GM19193 (cell line): ENCODE measurements at regions not wholly inside any gene's neighbourhood (a gene's known extent, or its start where the extent isn't known, plus 50 kb on each side); places are given as distances from the start of the nearest gene placed in this dataset.

Source experiments
- POLR2A ChIP-seq: IDR thresholded peaks from 4 replicates; pipeline ENCODE4 v1.6.1; 2011; ENCODE audit not compliant: insufficient read depth, insufficient read length; ENCODE audit errors: extremely low read depth

DNA sequence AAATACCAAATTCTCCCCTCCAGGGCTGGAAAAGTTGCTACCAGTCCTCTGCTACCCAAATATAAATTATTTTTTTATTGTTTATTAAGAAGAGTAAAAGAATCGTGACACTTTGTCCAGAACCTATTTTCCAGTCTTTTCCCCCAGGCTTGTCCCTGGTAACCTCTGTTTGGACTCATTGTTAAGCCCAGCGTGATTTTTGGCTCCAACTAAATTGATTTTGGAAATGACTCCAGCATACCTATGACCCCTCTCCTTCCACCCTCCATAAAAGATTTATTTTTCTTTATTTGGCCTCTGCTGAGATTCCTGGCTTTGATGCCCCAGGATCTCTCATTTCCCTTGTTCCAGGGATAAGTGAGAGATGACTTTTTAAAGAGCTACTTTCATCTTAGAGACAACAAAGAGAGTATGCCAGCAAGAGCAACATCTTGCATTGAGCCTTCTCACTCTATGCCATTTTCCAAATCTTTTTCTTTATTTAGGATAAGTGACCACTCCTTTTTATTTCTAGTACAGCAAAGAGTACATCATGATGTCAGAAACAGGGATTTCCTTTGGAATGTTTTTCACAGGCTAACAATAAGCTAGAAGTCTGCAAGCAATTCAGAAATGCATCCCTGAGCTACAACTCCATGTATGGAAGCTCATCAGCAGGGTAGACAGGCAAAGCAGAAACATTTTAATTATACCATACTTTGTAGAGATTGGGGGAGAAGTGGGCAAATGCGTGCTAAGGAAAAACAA is 75.8 kb downstream of the DAD1 start:
- no peak for TF ChIP-seq POLR2A

DNA sequence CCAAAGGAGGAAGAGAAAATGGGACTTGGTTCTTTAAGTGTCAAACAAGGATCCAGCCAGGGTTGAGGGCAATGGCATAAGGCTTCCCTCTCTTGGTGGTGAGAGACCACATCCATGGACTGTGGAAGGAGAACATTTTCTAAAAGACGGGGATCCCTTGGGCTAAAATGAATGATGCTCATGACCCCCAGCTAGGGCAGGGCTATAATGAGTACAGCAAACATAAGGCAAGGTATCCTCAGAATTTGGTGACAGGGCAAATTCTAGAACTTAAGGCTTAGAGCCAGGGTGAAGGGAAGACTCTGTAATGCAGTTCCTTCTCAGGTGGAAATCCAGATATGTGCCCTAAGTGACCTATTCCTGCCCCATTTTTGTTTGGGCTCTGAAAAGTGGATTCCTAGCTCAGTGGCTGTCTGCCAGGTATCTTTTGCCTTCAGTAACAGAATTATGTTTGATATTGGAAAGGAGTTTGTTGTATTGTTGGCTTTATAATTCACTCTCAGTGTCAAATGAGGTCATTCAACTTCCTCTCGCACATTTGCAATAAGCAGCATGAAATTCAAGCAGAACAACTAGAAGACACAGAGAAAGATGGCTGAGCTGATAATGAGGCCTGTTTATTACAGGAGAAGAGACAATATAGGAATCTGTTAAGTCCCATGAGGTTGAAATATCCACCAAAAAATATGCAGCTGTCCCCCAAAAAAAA is 76.8 kb downstream of the DAD1 start:
- TF ChIP-seq POLR2A, result no peak

DNA sequence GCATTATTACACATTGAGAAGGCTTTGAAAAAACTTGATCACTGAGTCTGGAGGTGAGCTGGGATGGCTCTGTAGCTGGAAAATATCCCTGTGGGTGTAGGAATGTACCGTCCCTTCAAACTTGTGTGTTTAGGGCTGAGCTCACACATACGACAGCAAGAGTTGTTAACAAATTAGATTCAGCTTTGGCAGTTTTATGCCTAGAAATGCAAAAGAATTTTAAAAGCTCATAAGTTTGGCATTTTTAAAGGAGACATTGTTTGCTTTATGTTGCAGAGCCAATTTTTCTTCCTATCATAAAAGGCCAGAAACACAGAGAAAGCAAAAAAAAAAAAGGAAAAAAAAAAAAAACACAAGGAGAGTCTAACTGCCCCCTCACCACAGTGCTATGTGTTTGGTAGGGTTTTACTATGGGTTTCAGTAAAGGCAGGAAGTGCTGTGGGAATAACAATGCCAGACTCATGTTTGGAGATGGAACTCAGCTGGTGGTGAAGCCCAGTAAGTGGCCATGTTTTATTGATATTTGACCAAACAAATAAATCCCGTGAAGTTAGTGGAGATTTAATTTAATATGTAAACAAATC is 78.4 kb downstream of the DAD1 start:
- TF ChIP-seq POLR2A, result no peak

DNA sequence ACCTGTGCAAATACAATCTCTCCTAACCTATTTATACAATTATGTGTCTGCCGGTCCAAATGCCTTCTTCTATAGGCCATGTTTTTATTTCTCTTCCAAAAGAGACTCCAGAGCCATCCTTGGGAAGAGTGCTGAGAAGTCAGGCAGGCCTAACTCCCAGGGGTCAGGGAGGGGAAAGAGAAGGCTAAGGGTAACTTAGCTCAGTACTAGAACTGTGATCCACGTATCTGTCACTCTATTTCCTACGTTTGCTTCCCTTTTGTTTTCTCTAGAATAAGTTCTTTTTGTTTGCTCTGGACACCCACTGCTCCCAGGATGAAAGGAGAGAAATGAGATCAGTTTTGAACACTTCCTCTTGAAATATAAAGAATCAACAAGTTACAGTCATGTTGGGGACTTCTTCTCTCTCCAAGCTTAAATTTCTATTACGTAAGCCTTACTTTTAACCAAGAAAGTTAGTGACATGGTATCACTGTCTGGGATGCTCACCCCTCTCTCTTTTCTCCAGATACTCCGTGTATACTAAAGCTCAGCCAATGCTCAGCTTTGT is 79.2 kb downstream of the DAD1 start:
- TF ChIP-seq POLR2A, result no peak

- peak; percentile 52 for TF ChIP-seq POLR2A
Measured at GRCh38 chr14:22509036-22509709, 79.9 kb downstream of the DAD1 start.

DNA sequence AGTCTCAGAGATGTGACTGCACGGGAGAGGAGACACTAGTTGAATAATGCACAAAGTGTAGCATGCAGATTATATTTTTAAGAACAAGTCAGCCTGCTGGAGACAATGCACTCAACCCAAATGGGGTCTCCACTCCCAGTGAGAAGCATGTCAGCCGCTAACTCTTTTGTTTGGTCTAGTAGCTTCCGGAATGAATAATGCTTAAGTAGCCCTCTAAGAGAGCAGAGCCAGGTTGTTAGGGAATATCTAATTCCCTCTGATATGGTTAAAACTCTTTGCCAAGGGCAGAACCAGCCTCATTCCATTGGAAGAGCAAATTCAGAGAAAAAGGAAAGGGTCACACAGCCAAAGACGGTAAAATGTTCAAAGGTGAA is 80.4 kb downstream of the DAD1 start:
- no peak for TF ChIP-seq POLR2A

DNA sequence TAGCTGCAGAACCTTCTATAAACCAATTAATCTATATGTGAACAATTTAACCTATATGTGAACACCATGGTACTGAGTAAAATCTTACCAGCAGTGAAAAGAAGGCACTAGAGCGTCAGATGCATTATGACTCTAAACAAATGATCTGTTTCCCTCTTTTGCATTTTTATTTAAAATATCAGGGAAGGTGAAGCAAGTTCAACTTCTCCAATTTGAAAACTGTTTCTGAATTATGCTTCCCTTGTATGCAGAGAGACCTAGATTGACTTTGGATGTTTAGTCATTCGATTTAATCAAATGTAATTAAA is 80.9 kb downstream of the DAD1 start:
- TF ChIP-seq POLR2A, result no peak

GRCh38 chr14:22506778-22507351 is 82.2 kb downstream of the DAD1 start:
- no peak for TF ChIP-seq POLR2A

DNA sequence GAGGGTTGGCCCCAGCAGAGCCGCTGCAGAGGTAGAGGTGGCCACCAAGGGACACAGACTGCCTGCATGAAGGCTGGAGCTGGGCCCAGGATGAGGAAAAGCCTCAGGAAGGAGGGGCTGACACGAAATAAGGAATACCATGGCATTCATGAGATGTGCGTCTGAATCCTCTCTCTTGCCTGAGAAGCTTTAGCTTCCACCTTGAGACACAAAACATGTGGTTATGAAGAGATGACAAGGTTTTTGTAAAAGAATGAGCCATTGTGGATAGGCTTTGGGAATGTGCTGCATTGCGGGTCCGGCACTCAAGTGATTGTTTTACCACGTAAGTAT is 82.7 kb downstream of the DAD1 start:
- TF ChIP-seq POLR2A, result no peak

DNA sequence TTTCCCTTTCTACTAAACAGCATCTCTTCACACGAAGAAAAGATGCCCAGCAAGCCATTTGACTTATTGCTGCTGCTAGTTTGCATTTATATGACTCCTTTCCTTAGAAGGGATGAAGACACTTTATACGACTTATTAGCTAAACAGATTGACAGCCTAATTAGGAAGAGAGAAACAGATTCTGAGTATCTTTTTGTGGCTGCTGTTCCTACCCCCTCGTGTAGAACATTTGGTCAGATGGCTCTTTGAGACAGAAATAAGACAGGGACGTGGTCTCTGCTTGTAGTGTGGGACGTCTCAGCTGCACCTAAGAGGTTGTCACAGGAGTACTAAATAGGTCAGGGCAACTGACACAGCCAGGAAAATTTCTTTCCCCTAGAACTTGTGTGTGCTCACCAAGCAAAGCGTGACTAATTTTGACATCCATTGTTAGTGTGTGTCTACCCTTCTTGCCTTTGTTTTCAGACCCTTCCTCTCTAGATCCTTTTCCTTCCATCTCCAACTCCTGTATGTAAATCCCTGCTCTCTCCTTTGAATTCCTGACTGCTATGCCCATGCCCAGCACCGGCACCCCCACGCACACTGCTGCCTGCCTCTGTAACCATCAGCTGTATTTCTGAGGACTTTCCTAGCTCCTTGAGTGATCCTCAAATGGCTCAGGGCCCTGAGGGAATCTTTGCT is 83.2 kb downstream of the DAD1 start:
- no peak for TF ChIP-seq POLR2A

DNA sequence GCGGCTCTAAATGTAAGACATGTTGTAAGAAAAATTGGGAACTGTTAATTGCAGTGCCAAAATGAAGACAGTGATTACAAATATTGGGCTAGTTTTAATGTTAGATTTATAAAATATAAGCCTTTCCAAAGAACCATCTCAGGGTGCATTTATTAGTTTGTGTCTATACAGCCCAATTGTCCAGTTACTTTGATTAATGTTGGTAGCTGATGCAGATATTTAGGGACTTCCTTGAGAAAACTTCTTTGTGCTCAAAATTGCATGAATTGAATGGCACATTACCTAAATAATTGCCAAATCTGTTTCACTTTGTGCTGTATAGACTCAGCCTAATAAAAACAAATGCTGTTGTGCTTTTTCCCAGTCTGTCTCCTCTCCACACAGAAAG is 83.7 kb downstream of the DAD1 start:
- no peak for TF ChIP-seq POLR2A

GRCh38 chr14:22502551-22502950 is 86.5 kb downstream of the DAD1 start:
- TF ChIP-seq POLR2A, result no peak

- TF ChIP-seq POLR2A, result no peak
Measured at GRCh38 chr14:22502007-22502406, 87.0 kb downstream of the DAD1 start.

GRCh38 chr14:22500954-22501726 is 87.9 kb downstream of the DAD1 start:
- no peak for TF ChIP-seq POLR2A
